ENCODE measurements at regions not wholly inside any gene's neighbourhood (a gene's known extent, or its start where the extent isn't known, plus 50 kb on each side); places are given as distances from the start of the nearest gene placed in this dataset.

- Histone ChIP-seq H3K9me3 (no peaks in the 10 kb centered on the region), H3K4me3 (ENCODE audit: low read depth in 1 of 2, low read length in 1 of 2) (no peak overlapping the region), H3K27ac (no peak overlapping the region), H3K36me3 (no peaks in the 10 kb centered on the region), H3K27me3 (no peaks in the 10 kb centered on the region), H3K4me1 (ENCODE audit: control insufficient read depth in 1 of 2, insufficient read depth in 1 of 2, low read depth in 1 of 2, low read length in 1 of 2) (no peaks in the 10 kb centered on the region)
- no peak for TF ChIP-seq CTCF (IDR thresholded peaks at IDR 0.05)
Observed at GRCh38 chr12:88994971-88995370, 357.3 kb downstream of the DUSP6 start.

- H3K4me1 ChIP-seq (ENCODE audit: control insufficient read depth in 1 of 2, insufficient read depth in 1 of 2, low read depth in 1 of 2, low read length in 1 of 2): no peaks in the 10 kb centered on the region
- no peaks in the 10 kb centered on the region for H3K36me3 ChIP-seq
- no peak for TF ChIP-seq CTCF (IDR thresholded peaks at IDR 0.05)
- H3K27ac ChIP-seq: no peak overlapping the region
- H3K27me3 ChIP-seq: no peaks in the 10 kb centered on the region
- H3K9me3 ChIP-seq: no peaks in the 10 kb centered on the region
- no peak overlapping the region for H3K4me3 ChIP-seq (ENCODE audit: low read depth in 1 of 2, low read length in 1 of 2)
Observed at GRCh38 chr12:88994537-88994936, 357.8 kb downstream of the DUSP6 start.

- no peak overlapping the region for H3K27ac ChIP-seq
Observed at GRCh38 chr12:88993651-88994050, 358.6 kb downstream of the DUSP6 start.

GRCh38 chr12:88986056-88986455 is 366.2 kb downstream of the DUSP6 start:
- H3K36me3 ChIP-seq: no peaks in the 10 kb centered on the region
- no peaks in the 10 kb centered on the region for H3K9me3 ChIP-seq
- H3K4me3 ChIP-seq (ENCODE audit: low read depth in 1 of 2, low read length in 1 of 2): no peak overlapping the region
- no peak overlapping the region for H3K27ac ChIP-seq
- no peak for TF ChIP-seq CTCF (IDR thresholded peaks at IDR 0.05)
- H3K4me1 ChIP-seq (ENCODE audit: control insufficient read depth in 1 of 2, insufficient read depth in 1 of 2, low read depth in 1 of 2, low read length in 1 of 2): no peaks in the 10 kb centered on the region
- no peaks in the 10 kb centered on the region for H3K27me3 ChIP-seq

More at GRCh38 chr12:88993651-88994050, 358.6 kb downstream of the DUSP6 start:
- TF ChIP-seq CTCF (IDR thresholded peaks at IDR 0.05): no peak
- no peaks in the 10 kb centered on the region for H3K9me3 ChIP-seq
- no peaks in the 10 kb centered on the region for H3K4me1 ChIP-seq (ENCODE audit: control insufficient read depth in 1 of 2, insufficient read depth in 1 of 2, low read depth in 1 of 2, low read length in 1 of 2)
- H3K27me3 ChIP-seq: no peaks in the 10 kb centered on the region
- no peaks in the 10 kb centered on the region for H3K36me3 ChIP-seq
- no peak overlapping the region for H3K4me3 ChIP-seq (ENCODE audit: low read depth in 1 of 2, low read length in 1 of 2)

GRCh38 chr12:88985631-88986030 is 366.7 kb downstream of the DUSP6 start:
- TF ChIP-seq CTCF (IDR thresholded peaks at IDR 0.05): no peak
- Histone ChIP-seq H3K27me3 (no peaks in the 10 kb centered on the region), H3K9me3 (no peaks in the 10 kb centered on the region), H3K4me3 (ENCODE audit: low read depth in 1 of 2, low read length in 1 of 2) (no peak overlapping the region), H3K27ac (no peak overlapping the region), H3K36me3 (no peaks in the 10 kb centered on the region), H3K4me1 (ENCODE audit: control insufficient read depth in 1 of 2, insufficient read depth in 1 of 2, low read depth in 1 of 2, low read length in 1 of 2) (no peaks in the 10 kb centered on the region)

GRCh38 chr12:88985011-88985410 is 367.3 kb downstream of the DUSP6 start:
- TF ChIP-seq CTCF (IDR thresholded peaks at IDR 0.05): no peak
- no peaks in the 10 kb centered on the region for H3K4me1 ChIP-seq (ENCODE audit: control insufficient read depth in 1 of 2, insufficient read depth in 1 of 2, low read depth in 1 of 2, low read length in 1 of 2)
- H3K36me3 ChIP-seq: no peaks in the 10 kb centered on the region
- H3K4me3 ChIP-seq (ENCODE audit: low read depth in 1 of 2, low read length in 1 of 2): no peak overlapping the region
- no peak overlapping the region for H3K27ac ChIP-seq
- H3K27me3 ChIP-seq: no peaks in the 10 kb centered on the region
- H3K9me3 ChIP-seq: no peaks in the 10 kb centered on the region
